HG03565 (cell line): ENCODE measurements at regions not wholly inside any gene's neighbourhood (a gene's known extent, or its start where the extent isn't known, plus 50 kb on each side); places are given as distances from the start of the nearest gene placed in this dataset.
A peak's percentile ranks its signal among the peaks of the same experiment; 100 is the strongest.

Source experiments
- ATAC-seq: cut with Tn5 transposase; IDR thresholded peaks from one replicate; pipeline ENCODE4 v1.9.1; 2021; ENCODE audit warnings: mild to moderate bottlenecking, moderate library complexity; ENCODE audit not compliant: unreplicated experiment

GRCh38 chr16:63361032-63361624, 1324.9 kb upstream of the CDH8 start:
- peak; percentile 82 for ATAC-seq

DNA sequence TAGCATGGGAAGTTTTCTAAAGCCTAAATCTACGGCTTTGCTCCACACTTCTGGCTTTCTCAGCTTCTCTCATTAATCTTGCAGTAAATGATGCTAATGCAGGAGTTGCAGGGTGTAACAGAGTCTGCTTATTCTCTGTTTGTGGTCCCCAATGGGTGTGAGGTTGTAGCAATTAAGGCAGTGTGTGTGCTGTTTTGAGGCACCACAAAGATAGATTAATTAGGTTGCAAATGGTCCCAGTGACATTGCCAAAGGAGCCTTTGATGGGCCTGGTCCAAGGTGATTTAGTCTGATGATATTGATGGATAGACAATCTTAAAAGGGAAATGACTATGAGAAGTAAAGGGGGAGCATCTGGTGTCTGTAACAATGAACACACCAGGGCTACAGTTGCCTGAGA, 1313.7 kb upstream of the CDH8 start:
- ATAC-seq: no peak

- ATAC-seq: no peak
Measured at GRCh38 chr16:63346000-63346399, 1309.8 kb upstream of the CDH8 start.

GRCh38 chr16:63337264-63337663, 1301.0 kb upstream of the CDH8 start:
- ATAC-seq: no peak

DNA sequence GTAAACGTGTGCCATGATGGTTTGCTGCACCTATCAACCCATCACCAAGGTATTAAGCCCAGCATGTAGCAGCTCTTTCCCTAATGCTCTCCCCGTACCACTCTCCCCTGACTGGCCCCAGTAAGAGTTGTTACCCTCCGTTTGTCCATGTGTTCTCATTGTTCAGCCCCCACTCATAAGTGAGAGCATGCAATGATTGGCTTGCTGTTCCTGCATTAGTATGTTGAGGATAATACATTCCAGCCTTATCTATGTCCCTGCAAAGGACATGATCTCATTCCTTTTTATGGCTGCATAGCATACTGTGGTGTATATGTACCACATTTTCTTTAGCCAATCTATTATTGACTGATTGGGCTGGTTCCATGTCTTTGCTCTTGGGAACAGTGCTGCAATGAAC, 1294.9 kb upstream of the CDH8 start:
- no peak for ATAC-seq

GRCh38 chr16:63326736-63327339, 1290.6 kb upstream of the CDH8 start:
- ATAC-seq: no peak

DNA sequence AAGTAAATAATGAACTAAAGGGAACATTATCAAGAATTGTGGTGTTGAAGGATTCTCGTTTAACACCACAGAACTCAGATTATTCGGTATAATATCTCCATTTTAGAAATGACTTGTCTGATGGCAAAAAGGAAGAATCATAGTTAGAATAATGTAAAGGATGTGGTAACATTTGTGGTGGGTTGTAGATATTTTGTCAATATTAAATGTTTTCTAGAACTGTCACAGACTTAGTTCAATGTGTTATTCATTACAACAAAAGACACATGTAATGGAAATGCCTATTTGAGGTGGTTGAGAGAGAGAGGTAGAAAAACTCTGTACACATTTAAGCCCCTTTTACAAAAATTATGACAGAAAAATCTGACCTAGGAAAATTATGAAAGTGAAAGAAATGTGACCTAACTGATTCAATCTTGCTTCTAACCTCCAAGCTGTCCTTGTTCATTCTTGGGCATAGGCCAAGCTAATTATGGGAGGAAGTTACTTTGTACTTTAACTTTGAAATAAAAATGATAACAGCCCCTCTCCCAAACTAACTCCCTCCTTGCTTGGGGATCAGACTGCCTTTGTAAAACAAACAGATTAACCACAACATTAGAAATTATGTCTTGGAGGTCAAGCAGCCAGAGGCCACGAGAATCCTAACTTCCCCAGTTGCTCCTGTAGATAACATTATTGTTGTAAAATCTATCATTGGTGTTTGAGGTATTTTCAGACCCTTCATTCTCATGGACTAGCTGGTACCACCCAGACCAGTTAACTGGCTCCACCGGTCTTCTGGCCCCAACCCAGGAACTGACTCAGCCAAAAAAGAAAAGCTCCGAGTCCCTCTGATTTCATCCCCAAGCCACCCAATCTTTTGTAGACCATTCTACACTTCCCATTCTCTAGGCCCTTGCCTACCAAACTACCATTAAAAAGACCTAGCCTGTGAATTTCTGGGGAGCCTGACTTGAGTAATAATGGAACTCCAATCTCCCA, 1287.8 kb upstream of the CDH8 start:
- ATAC-seq: no peak

GRCh38 chr16:63323055-63323454, 1286.8 kb upstream of the CDH8 start:
- ATAC-seq: no peak

- no peak for ATAC-seq
Measured at GRCh38 chr16:63315229-63315628, 1279.0 kb upstream of the CDH8 start.

DNA sequence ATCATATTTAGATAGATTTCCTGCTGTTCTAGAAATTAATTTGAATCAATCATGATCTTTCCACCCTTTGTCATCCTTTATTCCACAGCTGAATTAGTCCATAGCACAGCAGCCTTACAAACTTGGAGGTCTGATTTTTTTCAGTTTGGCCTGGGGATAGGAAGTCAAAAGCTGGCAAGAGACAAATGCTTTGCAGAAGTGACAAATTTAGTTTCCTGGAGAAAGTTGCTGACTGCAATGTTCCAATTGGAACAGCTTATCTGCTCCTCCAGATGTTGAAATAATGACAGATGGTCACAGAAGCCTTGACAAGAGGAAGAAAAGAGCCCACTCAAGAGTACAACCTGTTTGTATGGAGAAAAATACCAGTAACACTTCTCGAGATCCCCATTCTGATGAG, 1276.1 kb upstream of the CDH8 start:
- no peak for ATAC-seq

DNA sequence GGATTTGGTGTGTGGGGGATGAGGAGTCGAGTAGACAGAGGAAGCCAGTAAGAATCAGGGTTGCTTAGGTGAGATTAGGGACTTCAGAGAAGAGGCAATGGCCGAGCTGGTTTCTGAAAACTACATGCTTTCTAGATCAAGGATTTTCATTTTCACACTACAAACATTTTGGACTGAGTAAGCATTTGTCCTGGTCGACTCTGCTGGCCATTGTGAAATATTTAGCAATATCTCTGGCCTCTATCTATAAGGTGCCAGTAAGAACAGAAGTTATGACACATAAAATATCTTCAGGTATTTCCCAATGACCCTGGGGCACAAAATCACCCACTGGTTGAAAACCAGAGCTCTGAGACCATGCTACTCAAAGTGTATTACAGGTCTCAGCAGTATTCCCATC, 1275.1 kb upstream of the CDH8 start:
- ATAC-seq: no peak

- ATAC-seq: no peak
Measured at GRCh38 chr16:63302811-63303210, 1266.6 kb upstream of the CDH8 start.

GRCh38 chr16:63301349-63301748, 1265.1 kb upstream of the CDH8 start:
- no peak for ATAC-seq

DNA sequence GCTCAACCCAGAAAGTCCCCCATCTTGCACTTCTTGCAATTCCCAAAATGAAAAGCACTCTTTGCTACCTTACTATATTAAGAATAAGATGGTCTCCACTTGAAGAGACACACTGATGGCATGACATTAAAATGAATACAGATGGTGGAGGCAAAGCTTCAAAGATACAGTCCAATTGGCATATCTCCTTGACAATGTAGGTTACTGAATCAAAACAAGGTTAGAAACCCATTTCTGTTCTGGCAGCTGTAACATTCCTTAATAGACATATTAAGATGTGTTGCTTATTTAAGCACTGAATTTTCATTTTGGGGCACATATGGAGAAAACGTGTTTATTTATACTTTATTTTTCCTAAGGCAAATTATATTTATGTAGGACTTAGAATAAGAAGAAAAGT, 1262.8 kb upstream of the CDH8 start:
- no peak for ATAC-seq

GRCh38 chr16:63292036-63292435, 1255.8 kb upstream of the CDH8 start:
- no peak for ATAC-seq

- no peak for ATAC-seq
Measured at GRCh38 chr16:63289834-63290460, 1253.7 kb upstream of the CDH8 start.

DNA sequence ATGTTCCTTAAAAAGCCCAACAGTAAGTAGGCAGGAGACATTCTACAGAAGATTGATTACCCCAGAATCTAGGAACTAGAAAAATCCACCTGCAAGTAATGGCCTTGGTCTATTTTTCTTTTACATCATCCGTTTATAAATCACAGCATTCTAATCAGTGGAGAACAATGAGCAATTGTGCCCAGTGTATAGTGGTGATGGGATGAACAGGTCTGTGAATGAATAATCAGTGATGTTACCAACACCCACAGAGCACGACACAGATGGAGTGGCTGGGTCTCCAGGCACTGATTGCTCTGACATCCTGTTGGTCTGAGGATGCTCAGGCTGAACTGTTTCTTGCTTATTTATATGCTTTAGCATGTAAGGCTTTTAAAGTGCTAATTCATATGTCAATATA, 1251.2 kb upstream of the CDH8 start:
- ATAC-seq: no peak

- ATAC-seq: no peak
Measured at GRCh38 chr16:63283721-63284120, 1247.5 kb upstream of the CDH8 start.

- no peak for ATAC-seq
Measured at GRCh38 chr16:63244631-63245030, 1208.4 kb upstream of the CDH8 start.

DNA sequence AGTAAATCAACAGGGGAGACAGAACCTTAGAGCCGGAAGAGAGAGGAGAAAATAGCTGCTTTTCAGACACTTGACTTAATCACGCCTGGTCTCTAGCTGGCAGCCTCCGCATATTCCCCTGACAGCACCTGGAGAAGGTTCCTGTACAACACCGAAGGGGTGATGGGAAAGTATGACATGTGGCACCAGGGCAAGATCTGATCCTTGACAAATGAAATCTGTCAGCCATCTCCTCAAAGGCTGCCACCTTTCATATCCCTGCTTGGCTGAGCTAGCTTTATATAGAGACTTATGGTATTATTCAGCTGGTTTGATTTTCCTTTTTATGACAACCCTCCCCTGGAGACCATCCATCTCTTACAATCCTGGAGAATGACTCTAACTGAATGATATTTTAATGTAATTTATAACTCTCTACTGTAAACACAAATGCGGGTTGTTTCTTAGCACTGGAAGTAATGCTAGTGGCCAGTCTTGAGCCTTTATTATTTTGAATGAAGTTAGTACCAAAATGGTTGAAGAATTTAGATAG, 1205.3 kb upstream of the CDH8 start:
- no peak for ATAC-seq

- ATAC-seq: no peak
Measured at GRCh38 chr16:63239065-63239570, 1202.9 kb upstream of the CDH8 start.
